ENCODE measurements at regions not wholly inside any gene's neighbourhood (a gene's known extent, or its start where the extent isn't known, plus 50 kb on each side); places are given as distances from the start of the nearest gene placed in this dataset.
"Not testable (repeated sequence)": the region's sequence is repeated elsewhere in the genome, so short reads cannot be mapped to it uniquely, and the experiment has no call there.

DNA sequence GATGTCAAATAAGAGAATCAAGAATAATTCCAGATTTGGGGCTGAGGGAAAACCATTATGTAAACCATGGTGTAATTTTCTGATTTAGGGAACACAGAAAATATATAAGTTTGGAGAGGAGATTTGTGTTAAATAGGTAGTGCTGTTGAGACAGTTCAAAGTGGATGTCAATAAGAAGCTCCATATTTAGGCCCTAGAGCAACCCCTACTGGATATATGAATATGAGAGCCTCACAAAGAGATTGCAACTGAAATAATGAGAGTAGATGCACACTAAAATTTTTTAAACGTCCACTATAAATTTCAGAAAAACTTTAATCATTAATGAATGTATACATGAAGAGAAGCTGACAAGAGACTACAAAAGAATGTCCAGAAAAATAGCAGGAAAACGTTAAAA, 1447.8 kb upstream of the PRMT6 start:
- no peak overlapping the region for H3K4me3 ChIP-seq (ENCODE audit: low read length)
- DNase-seq (no peak), ATAC-seq (no peak)
- H3K27ac ChIP-seq (ENCODE audit: low read length) = no peak overlapping the region
- no peaks in the 10 kb centered on the region for H3K27me3 ChIP-seq (ENCODE audit: control insufficient read depth, insufficient read depth)
- intact Hi-C loops (cut with DNase I) = no loop called here
- H3K4me1 ChIP-seq (ENCODE audit: control insufficient read depth, insufficient read depth, low read length) = no peaks in the 10 kb centered on the region
- H3K9me3 ChIP-seq (ENCODE audit: control insufficient read depth, low read length) = no peaks in the 10 kb centered on the region
- 32% methylated on average over 2 of the region's 2 CpGs for WGBS

DNA sequence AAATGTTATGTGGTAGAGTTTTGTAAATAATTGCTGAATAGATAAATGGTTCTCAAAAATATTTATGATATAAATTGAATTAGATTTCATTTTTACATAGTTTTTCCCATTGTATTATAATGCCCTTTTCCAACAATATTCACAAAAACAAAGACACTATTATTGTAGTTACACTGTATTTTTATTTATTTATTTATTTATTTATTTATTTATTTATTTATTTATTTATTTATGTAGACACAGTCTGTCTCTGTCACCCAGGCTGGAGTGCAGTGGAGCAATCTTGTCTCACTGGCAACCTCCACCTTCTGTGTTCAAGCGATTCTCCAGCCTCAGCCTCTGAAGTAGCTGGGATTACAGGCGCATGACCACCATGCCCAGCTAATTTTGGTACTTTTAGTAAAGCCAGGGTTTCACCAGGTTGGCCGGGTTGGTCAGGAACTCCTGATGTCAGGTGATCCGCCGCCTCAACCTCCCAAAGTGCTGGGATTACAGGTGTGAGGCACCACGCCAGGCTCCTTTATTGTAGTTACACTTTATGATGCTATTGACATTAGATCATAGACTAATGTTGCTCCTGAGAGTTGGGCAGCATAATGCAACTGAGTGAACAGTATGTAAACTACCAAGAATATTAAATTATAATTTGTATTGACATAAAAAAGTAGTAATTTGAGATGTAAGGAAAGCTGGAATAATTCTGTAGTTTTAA, 1430.0 kb upstream of the PRMT6 start:
- no peak for ATAC-seq
- Histone ChIP-seq H3K4me1 (ENCODE audit: control insufficient read depth, insufficient read depth, low read length) (no peaks in the 10 kb centered on the region), H3K9me3 (ENCODE audit: control insufficient read depth, low read length) (no peaks in the 10 kb centered on the region), H3K27ac (ENCODE audit: low read length) (no peak overlapping the region), H3K4me3 (ENCODE audit: low read length) (no peak overlapping the region), H3K27me3 (ENCODE audit: control insufficient read depth, insufficient read depth) (no peaks in the 10 kb centered on the region)
- intact Hi-C loops (cut with DNase I) = no loop called here
- DNase-seq = no peak
- 70% methylated on average over 6 of the region's 6 CpGs for WGBS

DNA sequence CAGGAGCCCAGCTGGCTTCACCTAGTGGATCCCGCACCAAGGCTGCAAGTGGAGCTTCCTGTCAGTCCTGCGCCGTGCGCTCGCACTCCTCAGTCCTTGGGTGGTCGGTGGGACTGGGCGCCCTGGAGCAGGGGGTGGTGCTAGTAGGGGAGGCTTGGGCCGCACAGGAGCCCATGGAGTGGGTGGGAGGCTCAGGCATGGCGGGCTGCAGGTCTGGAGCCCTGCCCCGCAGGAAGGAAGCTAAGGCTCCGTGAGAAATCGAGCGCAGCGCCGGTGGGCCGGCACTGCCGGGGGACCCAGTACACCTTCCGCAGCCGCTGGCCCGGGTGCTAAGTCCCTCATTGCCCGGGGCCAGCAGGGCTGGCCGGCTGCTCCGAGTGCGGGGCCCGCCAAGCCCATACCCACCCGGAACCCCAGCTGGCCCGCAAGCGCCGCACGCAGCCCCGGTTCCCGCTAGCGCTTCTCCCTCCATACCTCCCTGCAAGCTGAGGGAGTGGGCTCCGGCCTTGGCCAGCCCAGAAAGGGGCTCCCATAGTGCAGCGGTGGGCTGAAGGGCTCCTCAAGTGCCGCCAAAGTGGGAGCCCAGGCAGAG, 1425.2 kb upstream of the PRMT6 start:
- DNase-seq = peak in 1 of 3 donors; percentile 41
- H3K4me3 ChIP-seq (ENCODE audit: low read length); ATAC-seq; intact Hi-C loops (cut with DNase I); H3K4me1 ChIP-seq (ENCODE audit: control insufficient read depth, insufficient read depth, low read length); H3K9me3 ChIP-seq (ENCODE audit: control insufficient read depth, low read length); H3K27ac ChIP-seq (ENCODE audit: low read length); H3K27me3 ChIP-seq (ENCODE audit: control insufficient read depth, insufficient read depth): not testable (repeated sequence)
- 93% methylated on average over 36 of the region's 36 CpGs for WGBS

DNA sequence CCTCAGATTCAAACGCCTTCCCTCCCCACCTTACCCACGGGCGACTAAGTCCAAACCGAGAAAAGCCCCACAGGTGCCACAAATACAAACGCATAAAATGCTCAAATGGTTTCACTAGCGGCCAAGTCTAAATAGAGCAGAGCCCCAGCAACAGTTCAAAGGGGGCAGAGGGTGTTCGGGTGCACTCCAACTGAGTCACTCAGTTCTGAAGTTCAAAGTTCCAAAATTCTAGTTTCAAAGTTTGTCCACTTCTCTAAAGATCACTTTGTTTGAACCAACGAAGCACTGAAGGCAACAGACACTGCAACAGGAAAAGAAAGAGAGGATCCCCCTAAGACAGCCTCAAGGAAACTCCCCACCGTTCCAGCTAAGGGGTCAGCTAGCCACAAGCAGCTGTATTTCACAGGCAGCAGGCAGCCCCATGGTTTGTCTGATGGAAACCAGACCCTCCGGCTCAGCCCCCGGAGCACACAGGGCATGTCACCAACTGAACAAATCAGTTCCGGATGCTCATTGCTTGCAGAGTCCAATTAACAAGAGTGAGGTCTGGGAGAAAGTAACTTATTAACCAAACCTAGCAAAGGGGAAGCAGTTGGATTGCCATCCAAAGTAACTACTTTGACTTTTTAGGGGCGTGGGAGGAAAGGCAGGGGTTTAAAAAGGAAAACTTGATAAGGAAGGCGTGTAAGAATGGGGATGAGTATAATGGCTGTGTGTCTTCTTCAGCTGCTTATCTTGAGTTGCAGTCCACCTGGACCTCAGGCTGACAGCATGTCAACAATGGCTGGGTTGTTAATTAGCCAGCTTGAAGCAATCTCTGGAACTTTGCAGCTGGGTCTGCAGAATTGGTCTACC, 1423.9 kb upstream of the PRMT6 start:
- no peak overlapping the region for H3K27ac ChIP-seq (ENCODE audit: low read length)
- ATAC-seq = no peak
- H3K4me1 ChIP-seq (ENCODE audit: control insufficient read depth, insufficient read depth, low read length) = no peaks in the 10 kb centered on the region
- H3K9me3 ChIP-seq (ENCODE audit: control insufficient read depth, low read length) = no peaks in the 10 kb centered on the region
- intact Hi-C loops (cut with DNase I) = no loop called here
- DNase-seq = no peak
- 51% methylated on average over 14 of the region's 14 CpGs for WGBS
- no peaks in the 10 kb centered on the region for H3K27me3 ChIP-seq (ENCODE audit: control insufficient read depth, insufficient read depth)
- H3K4me3 ChIP-seq (ENCODE audit: low read length) = no peak overlapping the region

DNA sequence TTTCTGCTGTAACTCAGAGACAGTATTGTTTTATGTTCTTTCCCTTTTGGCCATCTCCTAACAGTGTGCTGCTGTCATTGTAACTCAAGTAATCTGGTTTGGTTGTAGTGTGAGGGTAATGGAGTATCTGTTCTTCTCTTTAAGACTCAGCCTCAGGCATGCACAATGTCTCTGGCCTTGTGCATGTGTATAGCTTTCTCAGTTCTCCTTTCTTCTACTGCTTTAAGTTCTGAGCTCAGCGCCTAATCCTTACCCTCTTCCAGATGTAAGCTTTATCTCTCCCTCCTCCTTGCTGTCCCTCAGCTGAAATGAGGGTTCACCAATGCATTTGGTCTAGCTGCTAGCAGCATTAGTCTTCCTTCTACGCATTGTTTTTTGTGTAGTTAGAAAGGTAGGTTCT, 1420.4 kb upstream of the PRMT6 start:
- WGBS = 79% methylated on average over 2 of the region's 2 CpGs
- no peaks in the 10 kb centered on the region for H3K4me1 ChIP-seq (ENCODE audit: control insufficient read depth, insufficient read depth, low read length)
- ATAC-seq (no peak), DNase-seq (no peak)
- H3K27ac ChIP-seq (ENCODE audit: low read length) = no peak overlapping the region
- H3K27me3 ChIP-seq (ENCODE audit: control insufficient read depth, insufficient read depth) = no peaks in the 10 kb centered on the region
- intact Hi-C loops (cut with DNase I) = no loop called here
- no peaks in the 10 kb centered on the region for H3K9me3 ChIP-seq (ENCODE audit: control insufficient read depth, low read length)
- H3K4me3 ChIP-seq (ENCODE audit: low read length) = no peak overlapping the region

DNA sequence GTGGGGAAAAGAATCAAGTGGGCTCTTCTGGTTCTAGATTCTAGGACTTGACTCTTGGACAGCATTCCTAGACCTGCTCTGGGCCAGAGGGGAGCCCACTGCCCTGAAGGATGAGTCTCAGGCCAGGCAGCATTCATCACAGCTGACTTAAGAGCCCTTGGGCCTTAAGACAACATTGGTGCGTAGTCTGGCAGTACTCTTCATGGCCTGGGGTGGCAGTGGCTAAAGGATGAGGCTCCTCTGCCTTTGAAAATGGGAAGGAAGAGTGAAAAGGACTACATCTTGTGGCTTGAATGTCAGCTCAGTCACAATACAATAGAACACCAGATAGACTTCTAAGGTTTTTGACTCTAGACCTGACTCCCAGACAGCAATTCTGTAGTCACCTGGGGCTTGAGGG, 1415.1 kb upstream of the PRMT6 start:
- 85% methylated on average over 1 of the region's 1 CpG for WGBS
- no peaks in the 10 kb centered on the region for H3K4me1 ChIP-seq (ENCODE audit: control insufficient read depth, insufficient read depth, low read length)
- no peak overlapping the region for H3K4me3 ChIP-seq (ENCODE audit: low read length)
- intact Hi-C loops (cut with DNase I) = no loop called here
- no peak for ATAC-seq
- no peaks in the 10 kb centered on the region for H3K9me3 ChIP-seq (ENCODE audit: control insufficient read depth, low read length)
- DNase-seq = no peak
- H3K27ac ChIP-seq (ENCODE audit: low read length) = no peak overlapping the region
- H3K27me3 ChIP-seq (ENCODE audit: control insufficient read depth, insufficient read depth) = no peaks in the 10 kb centered on the region

DNA sequence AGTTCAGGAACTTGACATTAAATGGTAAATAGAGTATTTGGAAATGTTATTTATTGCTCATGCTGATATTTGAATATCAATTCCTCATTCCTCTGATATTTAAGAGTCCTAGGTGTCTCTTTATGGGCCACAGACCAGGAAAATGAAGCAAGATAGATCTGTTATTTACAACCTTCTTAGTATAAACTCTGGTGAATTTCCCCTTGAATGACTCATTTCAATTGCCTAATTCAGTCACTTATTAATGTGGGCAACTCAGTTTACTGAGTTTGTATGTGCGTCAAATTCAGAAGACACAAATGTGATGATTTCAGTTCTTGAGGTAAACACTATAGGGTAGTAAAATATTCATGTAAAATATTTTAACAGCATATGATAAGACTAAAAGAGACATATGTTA, 1404.4 kb upstream of the PRMT6 start:
- intact Hi-C loops (cut with DNase I) = no loop called here
- H3K4me3 ChIP-seq (ENCODE audit: low read length) = no peak overlapping the region
- no peaks in the 10 kb centered on the region for H3K9me3 ChIP-seq (ENCODE audit: control insufficient read depth, low read length)
- H3K27ac ChIP-seq (ENCODE audit: low read length) = no peak overlapping the region
- H3K27me3 ChIP-seq (ENCODE audit: control insufficient read depth, insufficient read depth) = no peaks in the 10 kb centered on the region
- 95% methylated on average over 1 of the region's 1 CpG for WGBS
- no peak for DNase-seq
- ATAC-seq = no peak
- no peaks in the 10 kb centered on the region for H3K4me1 ChIP-seq (ENCODE audit: control insufficient read depth, insufficient read depth, low read length)

DNA sequence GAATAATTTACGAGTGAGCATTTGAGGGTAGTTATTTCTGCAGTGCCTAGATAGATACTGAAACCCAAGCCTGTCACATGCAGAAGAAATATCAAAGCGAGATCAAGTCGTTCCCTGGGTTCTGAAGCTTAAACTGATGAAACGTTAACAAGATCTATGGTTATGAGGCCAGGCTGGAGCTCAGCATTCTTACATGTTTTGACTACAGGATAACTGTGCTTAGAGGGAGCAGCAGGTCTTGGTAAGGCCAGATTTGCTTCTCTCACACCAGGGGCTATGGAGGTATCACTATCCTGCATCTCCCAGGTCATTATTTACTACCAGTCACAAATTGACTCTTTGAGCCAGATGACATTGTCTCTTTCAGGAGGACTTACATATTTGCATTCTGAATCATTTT, 1401.4 kb upstream of the PRMT6 start:
- no peak overlapping the region for H3K27ac ChIP-seq (ENCODE audit: low read length)
- H3K4me3 ChIP-seq (ENCODE audit: low read length) = no peak overlapping the region
- 65% methylated on average over 4 of the region's 4 CpGs for WGBS
- H3K9me3 ChIP-seq (ENCODE audit: control insufficient read depth, low read length) = no peaks in the 10 kb centered on the region
- no peaks in the 10 kb centered on the region for H3K27me3 ChIP-seq (ENCODE audit: control insufficient read depth, insufficient read depth)
- intact Hi-C loops (cut with DNase I) = no loop called here
- H3K4me1 ChIP-seq (ENCODE audit: control insufficient read depth, insufficient read depth, low read length) = no peaks in the 10 kb centered on the region
- ATAC-seq (no peak), DNase-seq (no peak)

DNA sequence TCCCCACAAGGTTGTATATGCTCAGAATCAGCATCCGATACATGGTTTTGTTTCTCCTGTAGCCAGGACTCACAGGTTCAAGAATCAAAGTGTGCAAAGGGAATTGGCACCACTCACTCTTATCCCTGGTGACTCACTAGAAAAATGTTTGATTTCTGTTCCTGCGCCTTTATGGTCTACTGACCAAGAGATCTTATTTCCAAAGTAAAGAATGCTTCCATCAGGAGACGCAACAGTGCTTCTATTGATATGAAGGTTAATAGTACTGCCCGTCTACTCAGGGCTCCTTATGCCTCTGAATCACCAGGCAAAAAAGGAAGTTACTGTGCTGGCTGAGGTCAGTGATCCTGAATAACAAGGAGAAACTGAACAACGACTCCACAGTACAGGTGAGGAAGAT, 1392.0 kb upstream of the PRMT6 start:
- no peak overlapping the region for H3K4me3 ChIP-seq (ENCODE audit: low read length)
- H3K9me3 ChIP-seq (ENCODE audit: control insufficient read depth, low read length) = no peaks in the 10 kb centered on the region
- no peaks in the 10 kb centered on the region for H3K4me1 ChIP-seq (ENCODE audit: control insufficient read depth, insufficient read depth, low read length)
- ATAC-seq (no peak), DNase-seq (no peak)
- no peak overlapping the region for H3K27ac ChIP-seq (ENCODE audit: low read length)
- intact Hi-C loops (cut with DNase I) = no loop called here
- 78% methylated on average over 5 of the region's 5 CpGs for WGBS
- H3K27me3 ChIP-seq (ENCODE audit: control insufficient read depth, insufficient read depth) = no peaks in the 10 kb centered on the region

DNA sequence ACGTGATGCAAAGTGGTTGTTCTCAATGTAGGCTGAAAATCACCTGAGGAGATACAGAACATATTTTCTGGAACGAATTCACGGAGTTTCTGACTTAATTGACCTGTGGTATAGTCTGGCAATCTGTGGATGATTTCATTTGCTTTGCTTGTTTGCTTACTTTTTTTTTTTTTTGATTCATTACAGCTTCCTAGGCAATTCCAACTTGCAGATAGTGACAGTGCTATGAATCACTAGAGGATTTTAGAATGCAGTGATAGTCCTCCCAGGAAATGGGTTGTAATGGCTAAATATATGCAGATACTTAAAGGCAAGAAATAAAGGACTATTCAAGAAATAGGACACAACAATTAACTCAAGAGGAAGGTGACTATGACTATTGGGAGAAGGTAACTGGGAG, 1378.1 kb upstream of the PRMT6 start:
- WGBS = 61% methylated on average over 3 of the region's 3 CpGs
- Histone ChIP-seq H3K4me1 (ENCODE audit: control insufficient read depth, insufficient read depth, low read length) (no peaks in the 10 kb centered on the region), H3K4me3 (ENCODE audit: low read length) (no peak overlapping the region), H3K27ac (ENCODE audit: low read length) (no peak overlapping the region), H3K27me3 (ENCODE audit: control insufficient read depth, insufficient read depth) (no peaks in the 10 kb centered on the region), H3K9me3 (ENCODE audit: control insufficient read depth, low read length) (no peaks in the 10 kb centered on the region)
- DNase-seq (no peak), ATAC-seq (no peak)
- intact Hi-C loops (cut with DNase I) = no loop called here

DNA sequence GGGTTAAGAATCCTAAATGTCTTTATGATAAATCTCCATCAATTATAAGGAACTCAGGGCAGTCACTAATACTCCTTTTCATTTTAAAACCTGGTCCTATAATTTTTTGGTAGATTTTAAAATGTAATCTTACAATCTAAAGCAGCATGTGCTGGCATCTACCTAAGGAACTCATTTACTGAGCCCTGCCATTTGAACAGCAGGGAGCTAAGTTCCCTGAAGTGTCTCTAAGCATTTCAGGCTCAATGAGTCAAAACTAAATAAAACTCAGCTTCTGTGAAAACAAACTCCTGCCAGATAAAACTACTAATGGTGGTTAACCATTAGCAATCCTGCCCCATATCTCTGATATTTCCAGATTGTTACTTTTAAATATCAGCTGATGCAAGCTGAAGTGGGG, 1371.8 kb upstream of the PRMT6 start:
- ATAC-seq (no peak), DNase-seq (no peak)
- intact Hi-C loops (cut with DNase I) = no loop called here
- Histone ChIP-seq H3K4me1 (ENCODE audit: control insufficient read depth, insufficient read depth, low read length) (no peaks in the 10 kb centered on the region), H3K4me3 (ENCODE audit: low read length) (no peak overlapping the region), H3K9me3 (ENCODE audit: control insufficient read depth, low read length) (no peaks in the 10 kb centered on the region), H3K27me3 (ENCODE audit: control insufficient read depth, insufficient read depth) (no peaks in the 10 kb centered on the region), H3K27ac (ENCODE audit: low read length) (no peak overlapping the region)
